ENCODE measurements at regions not wholly inside any gene's neighbourhood (a gene's known extent, or its start where the extent isn't known, plus 50 kb on each side); places are given as distances from the start of the nearest gene placed in this dataset.
A peak's percentile ranks its signal among the peaks of the same experiment; 100 is the strongest.

GRCh38 chr6:168223150-168223549 lies 96.4 kb downstream of the DACT2 start:
- Histone ChIP-seq H2BK15ac (ENCODE audit: low read depth, low read length) (no peak overlapping the region), H3K4me1 (ENCODE audit: insufficient read depth, low read length) (peaks cover 7% of the 10 kb centered on the region; the same call in 1 of the 2 replicates), H3K23ac (ENCODE audit: insufficient read length, low read depth, low read length) (no peak overlapping the region), H3K14ac (ENCODE audit: insufficient read depth, low read length) (no peak overlapping the region), H3K9me3 (ENCODE audit: control insufficient read depth, low read depth, low read length) (no peaks in the 10 kb centered on the region), H2AFZ (ENCODE audit: low read length) (no peak overlapping the region), H2BK20ac (ENCODE audit: low read depth, low read length, poor library complexity, severe bottlenecking) (no peak overlapping the region), H4K91ac (ENCODE audit: insufficient read length, low read depth, low read length) (no peak overlapping the region), H3K4ac (ENCODE audit: low read depth, low read length) (no peak overlapping the region), H3K79me2 (ENCODE audit: insufficient read depth, low read length) (no peaks in the 10 kb centered on the region), H3K18ac (ENCODE audit: insufficient read length, low read depth, low read length) (no peak overlapping the region), H3K23me2 (ENCODE audit: insufficient read length, low read depth, low read length, poor library complexity, severe bottlenecking) (no peaks in the 10 kb centered on the region), H2AK5ac (ENCODE audit: insufficient read length, low read length) (no peak overlapping the region), H2BK12ac (ENCODE audit: insufficient read length, low read depth, low read length) (no peak overlapping the region), H3K27ac (ENCODE audit: insufficient read length, low read depth, low read length) (no peak overlapping the region), H3K27me3 (ENCODE audit: insufficient read depth, low read length) (no peaks in the 10 kb centered on the region), H3T11ph (ENCODE audit: low read length) (no peak overlapping the region), H2BK5ac (ENCODE audit: insufficient read length, low read length) (no peak overlapping the region), H3K56ac (ENCODE audit: insufficient read length, low read depth, low read length) (no peak overlapping the region), H4K20me1 (ENCODE audit: control insufficient read depth, insufficient read depth, insufficient read length) (no peaks in the 10 kb centered on the region), H4K5ac (ENCODE audit: insufficient read length, low read depth, low read length) (no peak overlapping the region), H3K4me2 (ENCODE audit: insufficient read depth, insufficient read length, low read length) (no peak overlapping the region), H2BK120ac (ENCODE audit: low read depth, low read length, poor library complexity, severe bottlenecking) (no peak overlapping the region), H4K8ac (replicated peaks; ENCODE audit: insufficient read length, low read depth, low read length) (no peak overlapping the region), H3K79me1 (ENCODE audit: insufficient read depth, low read depth, low read length, poor library complexity, severe bottlenecking) (no peaks in the 10 kb centered on the region), H3K9ac (ENCODE audit: extremely low read depth, insufficient read length, low read length) (no peak overlapping the region)
- no peak for DNase-seq
- no peaks in the 10 kb centered on the region for H3K36me3 Mint-ChIP-seq (ENCODE audit: insufficient read depth in 1 of 3, low read depth in 3 of 3)
- TF ChIP-seq CTCF (conservative IDR thresholded peaks at IDR 0.05) = no peak
- WGBS (ENCODE audit: extremely low coverage, insufficient read length, low lambda C conversion rate) = no CpG with 5 or more reads among the region's 2 CpGs
- no peaks in the 10 kb centered on the region for H3K9me3 Mint-ChIP-seq
- peaks cover 17 to 27% of the 10 kb centered on the region in 2 experiments for H3K4me1 Mint-ChIP-seq
- peaks cover 3% of the 10 kb centered on the region for H3K27me3 Mint-ChIP-seq (ENCODE audit: low read depth)
- H3K27ac Mint-ChIP-seq = 0 out of 7 replicates have a peak overlapping the region, but pooled peaks of 1 of the 3 experiments have one; percentile 62
- no peak overlapping the region for H3K4me3 Mint-ChIP-seq
